WTC11 (cell line): ENCODE measurements at regions not wholly inside any gene's neighbourhood (a gene's known extent, or its start where the extent isn't known, plus 50 kb on each side); places are given as distances from the start of the nearest gene placed in this dataset.
A peak's percentile ranks its signal among the peaks of the same experiment; 100 is the strongest.

ENCODE experiments used
- ATAC-seq: fragments of 200-7000 bp; cut with Tn5 transposase; 2 replicates; pipeline ENCODE4 v1.10.0; 2021; ENCODE audit warnings: mild to moderate bottlenecking, moderate library complexity
- CTCF ChIA-PET: fragments of 300-600 bp; sonication (Branson Sonifier 250); formaldehyde crosslinking; loops from one replicate; lab custom pipeline; 2021; ENCODE audit warnings: antibody characterized with exemption; lab: Charles Lee
- POLR2A ChIA-PET: fragments of 350-600 bp; sonication (Branson Sonifier 250); formaldehyde crosslinking; loops from one replicate; lab custom pipeline; 2021; ENCODE audit warnings: antibody characterized with exemption; lab: Charles Lee
- DNase-seq: peaks from one replicate; pipeline ENCODE4 v3.0.0; 2021; ENCODE audit warnings: low spot score
- H3K27ac Mint-ChIP-seq: 2 replicates; pipeline ENCODE4 v1.8.0; 2021; ENCODE audit warnings: mixed read lengths
- H3K27me3 Mint-ChIP-seq: 2 replicates; pipeline ENCODE4 v1.8.0; 2021; ENCODE audit warnings: low read depth, mild to moderate bottlenecking, moderate library complexity, mixed read lengths
- H3K36me3 Mint-ChIP-seq: 2 replicates; pipeline ENCODE4 v1.8.0; 2021; ENCODE audit warnings: mixed read lengths
- H3K4me1 Mint-ChIP-seq: 2 replicates; pipeline ENCODE4 v1.8.0; 2022; ENCODE audit warnings: mixed read lengths
- H3K4me3 Mint-ChIP-seq: 2 replicates; pipeline ENCODE4 v1.8.0; 2021; ENCODE audit warnings: mild to moderate bottlenecking, moderate library complexity, mixed read lengths
- H3K9me3 Mint-ChIP-seq: 2 replicates; pipeline ENCODE4 v1.8.0; 2021; ENCODE audit warnings: mixed read lengths
- AR ChIP-seq: fragments of 250-450 bp; sonication (Bioruptor Pico); IDR thresholded peaks from 2 replicates; pipeline ENCODE4 v1.9.0; 2021; ENCODE audit warnings: mild to moderate bottlenecking
- CBFB ChIP-seq: sonication (generic); formaldehyde crosslinking; IDR thresholded peaks from 2 replicates; pipeline ENCODE4 v1.8.1; 2022; ENCODE audit warnings: mild to moderate bottlenecking, low read depth, missing genetic modification reagents
- ELF4 ChIP-seq: sonication (generic); formaldehyde crosslinking; IDR thresholded peaks from 2 replicates; pipeline ENCODE4 v1.8.1; 2022; ENCODE audit warnings: low read depth, mild to moderate bottlenecking, moderate library complexity, missing genetic modification reagents
- ESRRA ChIP-seq: sonication (generic); formaldehyde crosslinking; IDR thresholded peaks from 2 replicates; pipeline ENCODE4 v1.8.1; 2022; ENCODE audit warnings: mild to moderate bottlenecking, missing genetic modification reagents, borderline replicate concordance
- ETV6 ChIP-seq: sonication (generic); formaldehyde crosslinking; IDR thresholded peaks from 2 replicates; pipeline ENCODE4 v1.8.1; 2022; ENCODE audit warnings: mild to moderate bottlenecking, missing genetic modification reagents
- HMGXB4 ChIP-seq: sonication (generic); formaldehyde crosslinking; IDR thresholded peaks from 2 replicates; pipeline ENCODE4 v1.8.1; 2023; ENCODE audit warnings: mild to moderate bottlenecking, moderate library complexity, missing genetic modification reagents
- IRF2 ChIP-seq: sonication (generic); formaldehyde crosslinking; IDR thresholded peaks from 2 replicates; pipeline ENCODE4 v1.8.0; 2022; ENCODE audit warnings: low read depth, missing genetic modification reagents, borderline replicate concordance
- MYBL2 ChIP-seq: sonication (generic); formaldehyde crosslinking; IDR thresholded peaks from 2 replicates; pipeline ENCODE4 v1.8.1; 2023; ENCODE audit warnings: mild to moderate bottlenecking, moderate library complexity, missing genetic modification reagents
- NFE2L1 ChIP-seq: sonication (generic); formaldehyde crosslinking; IDR thresholded peaks from 2 replicates; pipeline ENCODE4 v1.8.1; 2023; ENCODE audit warnings: missing genetic modification reagents
- NR1H2 ChIP-seq: sonication (generic); formaldehyde crosslinking; IDR thresholded peaks from 2 replicates; pipeline ENCODE4 v1.9.0; 2021; ENCODE audit warnings: mild to moderate bottlenecking, moderate library complexity, missing genetic modification reagents
- PRRX2 ChIP-seq: fragments of 250-450 bp; sonication (Bioruptor Pico); IDR thresholded peaks from 2 replicates; pipeline ENCODE4 v1.8.0; 2021; ENCODE audit warnings: mild to moderate bottlenecking
- RORB ChIP-seq: fragments of 250-450 bp; sonication (Bioruptor Pico); IDR thresholded peaks from 2 replicates; pipeline ENCODE4 v1.9.0; 2021; ENCODE audit warnings: mild to moderate bottlenecking
- SMAD3 ChIP-seq: sonication (generic); formaldehyde crosslinking; IDR thresholded peaks from 2 replicates; pipeline ENCODE4 v1.8.0; 2022; ENCODE audit warnings: missing genetic modification reagents, mild to moderate bottlenecking, borderline replicate concordance
- SMAD4 ChIP-seq: sonication (generic); formaldehyde crosslinking; IDR thresholded peaks from 2 replicates; pipeline ENCODE4 v1.8.0; 2022; ENCODE audit warnings: mild to moderate bottlenecking, missing genetic modification reagents
- SOX15 ChIP-seq: fragments of 250-450 bp; sonication (Bioruptor Pico); IDR thresholded peaks from 2 replicates; pipeline ENCODE4 v1.9.0; 2021; ENCODE audit warnings: mild to moderate bottlenecking
- TEAD1 ChIP-seq: sonication (generic); formaldehyde crosslinking; IDR thresholded peaks from 2 replicates; pipeline ENCODE4 v1.8.0; 2022; ENCODE audit warnings: mild to moderate bottlenecking, missing genetic modification reagents
- TEAD4 ChIP-seq: sonication (generic); formaldehyde crosslinking; IDR thresholded peaks from 2 replicates; pipeline ENCODE4 v1.8.0; 2022; ENCODE audit warnings: mild to moderate bottlenecking, missing genetic modification reagents
- USF1 ChIP-seq: sonication (generic); formaldehyde crosslinking; IDR thresholded peaks from 2 replicates; pipeline ENCODE4 v1.8.0; 2022; ENCODE audit warnings: mild to moderate bottlenecking, missing genetic modification reagents
- ZNF263 ChIP-seq: sonication (generic); formaldehyde crosslinking; IDR thresholded peaks from 2 replicates; pipeline ENCODE4 v1.8.1; 2022; ENCODE audit warnings: low read depth, mild to moderate bottlenecking, moderate library complexity, missing genetic modification reagents
- ZNF423 ChIP-seq: fragments of 250-450 bp; sonication (Bioruptor Pico); IDR thresholded peaks from 2 replicates; pipeline ENCODE4 v2.1.2; 2022; ENCODE audit warnings: mild to moderate bottlenecking, moderate library complexity
- ZNF671 ChIP-seq: fragments of 250-450 bp; sonication (Bioruptor Pico); IDR thresholded peaks from 2 replicates; pipeline ENCODE4 v1.8.0; 2021; ENCODE audit warnings: mild to moderate bottlenecking

GRCh38 chr10:60518745-60519144 is 129.1 kb upstream of the ANK3 start:
- DNase-seq, result no peak
- H3K27ac Mint-ChIP-seq, result no peak overlapping the region; the same call in 1 of the 2 replicates
- no peaks in the 10 kb centered on the region for H3K27me3 Mint-ChIP-seq
- ATAC-seq, result no peak
- POLR2A ChIA-PET, result no interaction called here
- peaks cover 5% of the 10 kb centered on the region for H3K36me3 Mint-ChIP-seq
- H3K4me1 Mint-ChIP-seq, result peaks cover 49% of the 10 kb centered on the region
- H3K4me3 Mint-ChIP-seq, result no peak overlapping the region
- TF ChIP-seq RORB (CRISPR knock-in tag) (no peak), SMAD3 (CRISPR knock-in tag) (no peak), MYBL2 (CRISPR knock-in tag) (no peak), ELF4 (CRISPR knock-in tag) (no peak), USF1 (no peak), TEAD1 (no peak), IRF2 (no peak), TEAD4 (CRISPR knock-in tag) (no peak)
- CTCF ChIA-PET, result no interaction called here
- H3K9me3 Mint-ChIP-seq, result peaks cover 10% of the 10 kb centered on the region

- TF ChIP-seq SMAD4 (CRISPR knock-in tag) (no peak), ZNF423 (CRISPR knock-in tag) (no peak), CBFB (CRISPR knock-in tag) (no peak), ETV6 (CRISPR knock-in tag) (no peak), ZNF671 (CRISPR knock-in tag) (no peak), SOX15 (CRISPR knock-in tag) (no peak), MYBL2 (CRISPR knock-in tag) (no peak)
- CTCF ChIA-PET, result no interaction called here
- peaks cover 52% of the 10 kb centered on the region for H3K4me1 Mint-ChIP-seq
- peaks cover 7% of the 10 kb centered on the region for H3K9me3 Mint-ChIP-seq
- no peaks in the 10 kb centered on the region for H3K27me3 Mint-ChIP-seq
- H3K4me3 Mint-ChIP-seq, result no peak overlapping the region
- H3K36me3 Mint-ChIP-seq, result 0 out of 2 replicates have a peak, but pooled peaks cover 2% of the 10 kb centered on the region
- ATAC-seq (no peak), DNase-seq (no peak)
- H3K27ac Mint-ChIP-seq, result no peak overlapping the region
- POLR2A ChIA-PET, result no interaction called here
Measured at GRCh38 chr10:60517805-60518204, 128.1 kb upstream of the ANK3 start.

GRCh38 chr10:60513281-60513680 is 123.6 kb upstream of the ANK3 start:
- ChIA-PET POLR2A (no interaction called here), CTCF (interaction anchor here (1.8 kb wide), 1 partner anchor 8 kb away, joined by 5 read pairs; no protein-coding TSS in a partner anchor)
- H3K27ac Mint-ChIP-seq, result peak overlapping the region; percentile 82; the same call in 1 of the 2 replicates
- no peak for DNase-seq
- H3K27me3 Mint-ChIP-seq, result no peaks in the 10 kb centered on the region
- ATAC-seq, result no peak
- peaks cover 38% of the 10 kb centered on the region for H3K4me1 Mint-ChIP-seq
- H3K4me3 Mint-ChIP-seq, result no peak overlapping the region
- no peaks in the 10 kb centered on the region for H3K9me3 Mint-ChIP-seq
- TF ChIP-seq AR (no peak), ZNF671 (CRISPR knock-in tag) (no peak), NR1H2 (CRISPR knock-in tag) (no peak), ZNF263 (CRISPR knock-in tag) (no peak), NFE2L1 (CRISPR knock-in tag) (no peak), PRRX2 (CRISPR knock-in tag) (no peak), HMGXB4 (CRISPR knock-in tag) (no peak), ESRRA (no peak)
- no peaks in the 10 kb centered on the region for H3K36me3 Mint-ChIP-seq
